OCI-LY1 (cell line): ENCODE measurements at regions not wholly inside any gene's neighbourhood (a gene's known extent, or its start where the extent isn't known, plus 50 kb on each side); places are given as distances from the start of the nearest gene placed in this dataset.

Experiments used
- CTCF ChIP-seq: fragments of 200-600 bp; sonication (generic), shearing (Covaris generic); IDR thresholded peaks from 2 replicates; pipeline ENCODE4 v1.5.1; 2017; ENCODE audit warnings: mild to moderate bottlenecking, antibody characterized with exemption, low read length, moderate library complexity, mixed read lengths
- EZH2 ChIP-seq: fragments of 200-600 bp; sonication (generic), shearing (Covaris generic); IDR thresholded peaks from 2 replicates; pipeline ENCODE4 v1.8.0; 2017; ENCODE audit warnings: borderline replicate concordance, mixed run types, mild to moderate bottlenecking, antibody characterized with exemption, low read length, moderate library complexity, mixed read lengths

DNA sequence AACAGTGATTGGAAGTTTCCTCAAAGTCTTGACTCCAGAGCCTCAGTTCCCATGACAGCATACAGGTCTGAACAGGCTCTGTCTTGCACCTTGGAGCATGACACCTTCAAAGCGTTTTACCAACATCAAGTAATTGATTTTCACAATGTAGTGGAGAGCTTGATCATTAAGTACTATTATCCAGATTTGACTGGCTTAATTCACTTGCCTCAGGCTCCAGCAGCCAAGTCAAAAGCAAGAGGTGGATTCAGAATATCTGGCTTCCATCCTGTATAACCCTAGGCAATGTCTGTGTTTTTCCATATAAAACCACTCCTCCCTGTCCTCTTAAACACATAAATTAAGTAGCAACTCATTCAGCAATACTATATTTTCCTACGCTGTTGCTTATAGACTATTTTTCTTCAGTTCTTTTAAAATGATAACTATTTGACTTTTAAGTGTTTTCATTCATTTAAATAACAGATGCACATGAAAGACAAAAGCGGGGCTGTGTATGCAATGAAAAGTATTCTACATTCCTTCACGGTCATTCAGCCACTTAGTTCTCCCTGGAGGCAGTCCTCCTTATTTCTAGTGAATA lies 150.8 kb upstream of the RANBP3L start:
- TF ChIP-seq CTCF (no peak), EZH2 (no peak)
